K562 (cell line): ENCODE measurements at regions not wholly inside any gene's neighbourhood (a gene's known extent, or its start where the extent isn't known, plus 50 kb on each side); places are given as distances from the start of the nearest gene placed in this dataset.

Experiments
- ATAC-seq: fragments of 200-7000 bp; cut with Tn5 transposase; 3 replicates; pipeline ENCODE4 v1.9.1; 2020; ENCODE audit warnings: moderate library complexity
- BruUV-seq: library from RNA; stranded (reverse); fragments of 400-500 nt; replicated peaks from 2 replicates; lab custom pipeline; 2021; lab: Mats Ljungman, UMichigan
- CTCF ChIA-PET: fragments of 300-600 bp; formaldehyde crosslinking; extraction: SDS; loops from one replicate; lab custom pipeline; 2021; ENCODE audit warnings: low intra/inter-chr PET ratio; lab: Yijun Ruan, JAX
- POLR2A ChIA-PET: fragments of 300-600, 350-650 bp; sonication (Branson Sonifier 250); formaldehyde crosslinking; extraction: SDS; loops from one replicate; lab custom pipeline; 2021; ENCODE audit warnings: antibody characterized with exemption, inconsistent platforms; lab: Yijun Ruan, JAX
- DNase-seq, 4 experiments: peaks; one replicate each; pipeline versions ENCODE4 v3.0.0 to v3.0.0-alpha.2; 2011 to 2018; ENCODE audit warnings: low spot score in 3 of 4, mixed read lengths in 3 of 4; ENCODE audit errors: extremely low read depth in 1 of 4
- FAIRE-seq: peaks from 2 replicates; lab custom pipeline; 2011; peaks lifted over from hg19 to GRCh38; lab: Jason Lieb, UNC
- H2AFZ ChIP-seq: 2 replicates; pipeline ENCODE4 v1.6.0; 2011; ENCODE audit warnings: low read depth, low read length, control low read depth, inconsistent platforms
- H3K27ac ChIP-seq: fragments of 200-600 bp; 3 replicates; pipeline ENCODE4 v1.8.0; 2011; ENCODE audit warnings: low read depth, mild to moderate bottlenecking, control low read depth, inconsistent platforms, low read length, moderate library complexity, mixed read lengths; ENCODE audit errors: extremely low read depth
- H3K27me3 ChIP-seq, 2 experiments: fragments of 300-600 bp in 1 of 2; 2 replicates in 1 of 2; 3 replicates in 1 of 2; pipeline versions ENCODE4 v1.6.0 to v1.8.0; 2011; ENCODE audit warnings: inconsistent platforms in 2 of 2, low read length in 2 of 2, mild to moderate bottlenecking in 1 of 2, mixed read lengths in 1 of 2, moderate library complexity in 1 of 2; ENCODE audit not compliant: control insufficient read depth in 2 of 2, insufficient read depth in 2 of 2
- H3K36me3 ChIP-seq: fragments of 300-600 bp; 3 replicates; pipeline ENCODE4 v1.8.0; 2011; ENCODE audit warnings: mild to moderate bottlenecking, low read length, inconsistent platforms; ENCODE audit not compliant: control insufficient read depth, insufficient read depth
- H3K4me1 ChIP-seq, 2 experiments: fragments of 200-600 bp in 1 of 2; replicated peaks in 1 of 2; 2 replicates in 1 of 2; 3 replicates in 1 of 2; pipeline versions ENCODE4 v1.5.1 to v1.8.0; 2011; ENCODE audit warnings: inconsistent platforms in 2 of 2, low read length in 2 of 2, mild to moderate bottlenecking in 1 of 2, mixed read lengths in 1 of 2, moderate library complexity in 1 of 2; ENCODE audit not compliant: control insufficient read depth in 2 of 2, insufficient read depth in 2 of 2
- H3K4me2 ChIP-seq: 2 replicates; pipeline ENCODE4 v1.6.1; 2011; ENCODE audit warnings: low read length, control low read depth, inconsistent platforms, mixed read lengths; ENCODE audit not compliant: insufficient read depth
- H3K4me3 ChIP-seq: fragments of 200-600 bp; sonication (generic), shearing (Covaris generic); 2 replicates; pipeline ENCODE4 v1.5.1; 2016; ENCODE audit warnings: control low read depth, inconsistent platforms
- H3K79me2 ChIP-seq: fragments of 200-600 bp; 3 replicates; pipeline ENCODE4 v1.8.0; 2011; ENCODE audit warnings: low read length, inconsistent platforms; ENCODE audit not compliant: control insufficient read depth, insufficient read depth
- H3K9ac ChIP-seq, 2 experiments: 2 replicates each; pipeline versions ENCODE4 v1.6.0 to v1.6.1; 2011; ENCODE audit warnings: low read depth in 2 of 2, low read length in 2 of 2, control low read depth in 1 of 2, inconsistent platforms in 1 of 2, mild to moderate bottlenecking in 1 of 2, mixed read lengths in 1 of 2; ENCODE audit not compliant: insufficient read depth in 1 of 2
- H3K9me1 ChIP-seq: one replicate; pipeline ENCODE4 v1.6.0; 2011; ENCODE audit warnings: inconsistent platforms, mild to moderate bottlenecking, low read length, moderate library complexity; ENCODE audit not compliant: control insufficient read depth, insufficient read depth
- H3K9me3 ChIP-seq: replicated peaks from 2 replicates; pipeline ENCODE4 v1.5.1; 2011; ENCODE audit warnings: low read depth, low read length, inconsistent platforms; ENCODE audit not compliant: control insufficient read depth, insufficient read depth
- H4K20me1 ChIP-seq: replicated peaks from 2 replicates; pipeline ENCODE4 v1.6.1; 2011; ENCODE audit warnings: low read length, inconsistent platforms, mixed read lengths; ENCODE audit not compliant: control insufficient read depth, insufficient read depth
- EZH2 ChIP-seq: IDR thresholded peaks from 2 replicates; pipeline ENCODE4 v1.6.1; 2012; ENCODE audit warnings: low read depth, mild to moderate bottlenecking, inconsistent platforms, low read length, borderline replicate concordance
- FOXP1 ChIP-seq: sonication (generic); formaldehyde crosslinking; IDR thresholded peaks from 2 replicates; pipeline ENCODE4 v1.8.0; 2022; ENCODE audit warnings: mild to moderate bottlenecking, missing genetic modification reagents
- HMBOX1 ChIP-seq: sonication (generic); IDR thresholded peaks from 2 replicates; pipeline ENCODE4 v1.6.1; 2016
- HMG20A ChIP-seq: fragments of 450-650 bp; formaldehyde crosslinking; conservative IDR thresholded peaks from 2 replicates; pipeline ENCODE4 v1.4.0; 2020; ENCODE audit warnings: mild to moderate bottlenecking, mixed read lengths
- HMGXB4 ChIP-seq: sonication (generic); formaldehyde crosslinking; IDR thresholded peaks from 2 replicates; pipeline ENCODE4 v1.8.1; 2023; ENCODE audit warnings: mild to moderate bottlenecking, missing genetic modification reagents
- IRF1 ChIP-seq: sonication (generic); formaldehyde crosslinking; IDR thresholded peaks from 2 replicates; pipeline ENCODE4 v1.8.0; 2022; ENCODE audit warnings: missing genetic modification reagents, mild to moderate bottlenecking, borderline replicate concordance
- MXI1 ChIP-seq: IDR thresholded peaks from 2 replicates; pipeline ENCODE4 v1.6.1; 2011; ENCODE audit warnings: low read depth, mild to moderate bottlenecking, improper control_type of control experiment, low read length
- OTX1 ChIP-seq: fragments of 450-650 bp; formaldehyde crosslinking; IDR thresholded peaks from 2 replicates; pipeline ENCODE4 v1.4.0; 2022; ENCODE audit warnings: mild to moderate bottlenecking
- SAP30 ChIP-seq: fragments of 200-600 bp; sonication (generic); IDR thresholded peaks from 2 replicates; pipeline ENCODE4 v1.6.1; 2012; ENCODE audit warnings: borderline replicate concordance, low read depth, mild to moderate bottlenecking, moderate library complexity, low read length, control low read depth, inconsistent platforms; ENCODE audit not compliant: insufficient read depth, poor library complexity, severe bottlenecking
- SMAD3 ChIP-seq: fragments of 450-650 bp; formaldehyde crosslinking; conservative IDR thresholded peaks from 2 replicates; pipeline ENCODE4 v1.4.0; 2020; ENCODE audit warnings: mild to moderate bottlenecking
- TCF15 ChIP-seq: fragments of 250-450 bp; sonication (Bioruptor Pico); IDR thresholded peaks from 2 replicates; pipeline ENCODE4 v1.8.0; 2022; ENCODE audit warnings: moderate library complexity, mild to moderate bottlenecking, inconsistent platforms
- ZNF586 ChIP-seq: fragments of 450-650 bp; formaldehyde crosslinking; conservative IDR thresholded peaks from 2 replicates; pipeline ENCODE4 v1.4.0; 2020; ENCODE audit warnings: mild to moderate bottlenecking, moderate library complexity
- WGBS: fragments of 100-300 bp; shearing (Covaris generic); methylation state at CpG from one replicate; pipeline ENCODE4 v1.1.6; 2016; ENCODE audit warnings: low coverage, mixed read lengths; ENCODE audit not compliant: insufficient coverage; ENCODE audit errors: missing lambda C conversion rate; 5-methylcytosine and 5-hydroxymethylcytosine counted together
- in situ Hi-C: fragments of 300-500 bp; cut with MboI; formaldehyde crosslinking; loops from 4 replicates; pipeline ENCODE4 v1.15.0; 2018; ENCODE audit warnings: inconsistent platforms, mixed read lengths
- intact Hi-C: fragments of 100-400 bp; cut with micrococcal nuclease; formaldehyde crosslinking; loops from 2 replicates; pipeline ENCODE4 v1.14.2; 2022

- ATAC-seq (no peak), DNase-seq (no peak), FAIRE-seq (no peak)
- intact Hi-C loops (no loop called here), in situ Hi-C loops (no loop called here)
- no peaks in the 10 kb centered on the region for H3K9me1 ChIP-seq
- ChIA-PET POLR2A (no interaction called here), CTCF (no interaction called here)
- no peaks in the 10 kb centered on the region for H3K79me2 ChIP-seq
- no peaks in the 10 kb centered on the region for H3K36me3 ChIP-seq
- no TSS peak for BruUV-seq
- no peaks in the 10 kb centered on the region for H4K20me1 ChIP-seq
- no peak overlapping the region for H3K9ac ChIP-seq
- no peaks in the 10 kb centered on the region for H3K4me1 ChIP-seq
- TF ChIP-seq ZNF586 (CRISPR knock-in tag) (no peak), HMBOX1 (no peak), HMGXB4 (CRISPR knock-in tag) (no peak), SMAD3 (CRISPR knock-in tag) (no peak), HMG20A (no peak), FOXP1 (CRISPR knock-in tag) (no peak), OTX1 (CRISPR knock-in tag) (no peak), EZH2 (no peak), IRF1 (CRISPR knock-in tag) (no peak), TCF15 (CRISPR knock-in tag) (no peak), SAP30 (no peak), MXI1 (no peak)
- no peak overlapping the region for H3K4me2 ChIP-seq
- no peak overlapping the region for H3K27ac ChIP-seq
- H3K4me3 ChIP-seq = no peak overlapping the region
- H3K27me3 ChIP-seq = no peaks in the 10 kb centered on the region; a peak in 1 of 5 replicates
- H2AFZ ChIP-seq = no peak overlapping the region
- WGBS = 2% methylated on average over 3 of the region's 3 CpGs
- no peaks in the 10 kb centered on the region for H3K9me3 ChIP-seq
These were observed 302.1 kb upstream of the STT3B start for GRCh38 chr3:31230425-31231223.
